NCI-H524 treated with DMSO at 0.1 percent for 48 hours (cell line): ENCODE measurements at regions not wholly inside any gene's neighbourhood (a gene's known extent, or its start where the extent isn't known, plus 50 kb on each side); places are given as distances from the start of the nearest gene placed in this dataset.

Experiments
- DNase-seq: peaks from one replicate; lab custom pipeline; 2025; lab: John Stamatoyannopoulos, UW

- no peak for DNase-seq
Observed at GRCh38 chr20:24796236-24796635, 152.8 kb upstream of the CST7 start.

GRCh38 chr20:24797113-24797512, 152.0 kb upstream of the CST7 start:
- no peak for DNase-seq

DNA sequence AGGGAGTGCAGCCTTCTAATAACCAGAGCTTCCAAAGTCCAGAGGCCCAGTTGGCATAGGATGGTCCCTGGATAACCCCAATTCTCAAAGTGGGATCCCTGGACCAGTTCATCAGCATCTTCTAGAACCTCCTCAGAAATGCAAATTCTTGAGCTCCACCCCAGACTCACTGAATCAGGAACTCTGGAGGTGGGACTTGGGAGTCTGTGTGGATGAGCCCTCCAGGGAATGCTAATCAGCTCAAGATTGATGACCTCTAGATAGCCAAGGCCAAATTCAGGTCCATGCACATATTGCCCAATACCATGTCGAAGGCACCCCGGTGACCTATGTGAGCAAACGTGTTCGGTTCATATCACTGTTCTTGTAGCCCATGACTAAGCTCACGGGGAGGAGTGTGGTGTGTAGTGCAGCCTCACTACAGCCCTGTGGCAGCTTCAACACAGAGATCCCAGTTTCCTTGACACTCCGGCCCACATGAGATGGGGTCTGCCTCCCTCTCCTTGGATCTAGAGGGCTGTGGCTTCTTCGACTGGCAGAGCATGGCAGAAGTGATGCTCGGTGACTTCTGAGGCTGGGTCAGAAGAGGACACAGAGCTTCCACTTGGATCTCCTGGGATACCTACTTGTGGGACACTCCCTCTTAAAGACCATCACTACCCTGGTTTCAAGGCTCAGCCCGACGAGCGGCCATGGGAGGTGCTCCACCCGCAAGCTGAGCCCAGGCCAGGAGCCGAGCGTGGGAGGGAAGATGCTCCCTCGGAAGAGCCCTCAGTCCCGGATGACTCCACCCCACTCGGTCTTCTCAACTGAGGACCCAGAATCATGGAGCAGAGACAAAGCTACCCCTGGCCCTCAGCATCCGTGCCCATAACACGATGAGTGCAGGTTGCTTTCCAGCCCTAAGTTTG, 151.1 kb upstream of the CST7 start:
- no peak for DNase-seq

DNA sequence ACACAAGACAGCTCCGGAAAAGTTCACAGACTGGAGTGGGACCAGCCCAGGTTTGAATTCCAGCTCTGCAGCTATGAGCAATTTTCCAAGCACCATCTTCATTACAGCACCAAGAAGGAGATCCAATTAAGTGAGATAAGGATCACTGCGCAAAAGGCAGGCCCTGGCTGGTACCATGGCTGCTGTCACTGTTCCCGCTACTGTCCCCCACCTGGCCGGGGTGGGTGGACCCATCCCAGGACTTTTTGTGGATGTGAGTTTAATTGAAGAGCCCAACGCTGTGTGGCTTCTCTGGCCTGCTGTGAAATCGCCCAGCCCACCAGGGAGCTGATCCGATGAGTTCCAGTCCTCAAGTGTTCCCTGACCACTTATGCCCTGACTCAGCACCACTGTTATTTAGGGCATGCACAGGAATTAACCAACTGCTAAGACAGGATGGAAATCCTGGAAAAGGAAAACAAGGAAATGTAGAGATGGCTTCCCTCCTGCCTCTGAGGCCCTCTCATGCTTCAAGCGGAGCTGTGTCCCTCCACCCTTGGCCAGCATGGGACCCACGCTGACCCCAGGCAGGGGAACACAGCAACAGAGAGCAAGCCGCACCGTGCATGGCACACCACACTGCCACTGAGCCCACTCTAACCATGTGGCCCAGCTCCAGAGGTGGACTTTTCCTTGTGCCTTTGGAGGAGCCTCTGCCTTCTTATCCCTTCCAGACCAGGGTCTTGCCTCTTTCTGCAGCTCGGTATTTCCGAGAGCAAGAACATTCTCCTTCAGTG, 150.0 kb upstream of the CST7 start:
- DNase-seq, result no peak

GRCh38 chr20:24799971-24800580, 149.0 kb upstream of the CST7 start:
- DNase-seq, result no peak

DNA sequence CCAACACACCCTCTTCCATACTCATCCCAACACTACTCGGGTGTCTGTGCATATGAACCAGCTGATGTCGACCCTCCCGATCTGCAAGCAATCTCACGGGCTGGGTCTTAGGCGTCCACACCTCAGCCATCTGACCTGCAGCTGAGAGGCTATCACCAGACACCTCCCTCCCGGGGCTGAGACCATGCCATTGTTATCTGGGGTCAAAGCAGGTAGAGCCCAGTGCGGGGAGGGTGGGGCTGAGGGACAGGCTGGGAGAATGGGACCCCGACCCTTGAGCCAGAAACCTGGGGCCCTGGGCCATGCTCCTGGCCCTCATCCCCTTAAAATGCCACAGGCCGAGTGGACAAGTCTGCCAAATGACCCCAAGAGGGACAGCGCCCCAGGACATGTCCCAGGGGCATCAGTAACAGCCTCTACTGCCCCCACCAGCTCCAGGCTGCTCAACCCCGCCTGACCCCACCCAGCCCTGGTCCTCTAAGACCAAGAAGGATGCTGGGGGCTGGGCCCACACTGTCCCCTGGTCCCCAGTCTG, 146.7 kb upstream of the CST7 start:
- DNase-seq, result no peak

DNA sequence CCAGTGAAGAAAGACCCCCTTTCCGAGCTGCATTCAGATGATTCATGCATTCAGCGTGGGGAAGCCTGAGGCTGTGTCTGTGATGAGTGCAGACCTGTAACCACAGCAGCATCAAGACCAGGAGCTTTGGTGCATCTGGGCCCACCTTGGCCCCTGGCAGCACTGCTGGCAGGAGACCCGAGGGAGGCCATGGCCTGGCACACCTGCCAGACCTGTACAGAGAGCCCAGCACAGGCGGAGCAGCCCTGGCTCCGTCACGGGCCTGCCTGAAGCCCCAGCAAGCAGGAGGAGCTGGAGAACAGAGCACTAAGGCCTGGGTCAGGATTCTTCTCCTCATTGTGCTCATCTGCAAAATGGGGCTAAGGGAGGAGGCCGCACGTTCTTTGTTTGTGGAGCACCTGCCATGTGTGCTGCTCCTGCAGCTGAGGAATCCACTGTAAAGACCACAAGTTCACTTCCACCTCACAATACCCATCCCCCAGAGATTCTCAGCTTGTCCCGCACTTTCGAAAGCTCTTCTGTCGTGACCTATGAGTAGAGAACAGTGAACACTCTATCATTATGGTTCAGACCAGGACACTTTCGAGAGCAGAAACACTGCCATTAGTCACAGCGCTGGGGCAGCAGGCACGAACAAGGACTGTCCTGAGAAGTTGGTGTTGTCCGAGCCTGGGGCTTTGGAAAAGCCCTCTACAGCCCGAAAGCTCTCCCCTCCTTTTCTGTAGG, 144.4 kb upstream of the CST7 start:
- no peak for DNase-seq

DNA sequence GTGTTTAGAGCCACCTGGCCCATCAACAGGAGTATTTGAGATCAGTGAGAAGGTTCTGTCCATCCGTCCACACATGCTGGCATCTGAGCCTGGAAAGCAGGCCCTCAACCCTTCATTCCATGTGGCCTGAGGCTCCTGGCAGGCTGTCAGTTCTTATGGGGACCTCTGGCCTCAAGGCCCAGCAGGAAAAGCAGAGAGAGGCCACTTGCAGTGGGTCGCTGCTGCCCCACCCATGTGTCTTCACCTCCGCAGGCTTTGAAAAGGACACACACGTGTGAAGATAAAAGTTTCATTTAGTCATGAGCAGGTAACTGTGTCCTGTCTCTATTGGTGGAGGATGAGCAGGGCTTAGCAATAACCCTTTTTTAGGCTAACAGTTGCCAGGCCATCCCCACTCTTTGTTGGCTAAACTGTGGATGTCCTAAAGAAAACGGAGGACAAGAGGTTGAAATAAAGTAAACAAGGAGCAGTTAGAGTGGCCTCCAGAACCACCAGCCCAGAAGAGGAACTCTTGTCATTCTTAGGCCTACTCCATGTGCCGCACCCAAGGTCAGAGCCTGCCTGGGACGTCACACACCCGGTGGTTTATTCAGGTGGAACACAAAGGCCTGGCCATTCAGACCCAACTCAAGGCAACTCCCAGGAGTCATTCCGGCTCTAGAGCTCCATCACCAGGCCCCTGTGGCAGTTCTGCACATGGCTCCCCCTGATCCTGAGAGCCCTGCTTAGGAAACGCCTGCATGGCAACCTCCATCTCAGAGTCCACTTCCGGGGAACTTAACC, 143.4 kb upstream of the CST7 start:
- DNase-seq, result no peak

GRCh38 chr20:24806705-24807676, 142.1 kb upstream of the CST7 start:
- no peak for DNase-seq

- DNase-seq, result no peak
Observed at GRCh38 chr20:24808616-24809015, 140.5 kb upstream of the CST7 start.

DNA sequence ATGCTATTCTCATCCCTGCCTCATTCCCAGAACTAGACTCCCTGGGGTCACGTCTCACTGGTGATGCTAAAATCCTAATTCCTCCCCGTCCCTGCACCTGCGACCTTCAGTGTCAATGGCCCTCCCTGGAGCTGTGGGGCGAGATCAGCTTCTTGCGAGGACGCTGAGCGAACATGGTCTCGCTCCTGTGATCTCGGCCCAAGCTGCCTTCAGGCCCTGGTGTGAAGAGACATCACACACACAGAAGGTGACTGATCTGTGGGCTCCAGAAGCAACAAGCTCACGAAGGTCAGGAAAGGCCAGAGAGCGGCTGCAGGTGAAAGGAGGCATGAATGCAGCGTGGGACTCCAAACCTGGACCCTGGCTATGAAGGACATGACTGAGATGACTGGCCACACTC, 139.5 kb upstream of the CST7 start:
- DNase-seq, result no peak

DNA sequence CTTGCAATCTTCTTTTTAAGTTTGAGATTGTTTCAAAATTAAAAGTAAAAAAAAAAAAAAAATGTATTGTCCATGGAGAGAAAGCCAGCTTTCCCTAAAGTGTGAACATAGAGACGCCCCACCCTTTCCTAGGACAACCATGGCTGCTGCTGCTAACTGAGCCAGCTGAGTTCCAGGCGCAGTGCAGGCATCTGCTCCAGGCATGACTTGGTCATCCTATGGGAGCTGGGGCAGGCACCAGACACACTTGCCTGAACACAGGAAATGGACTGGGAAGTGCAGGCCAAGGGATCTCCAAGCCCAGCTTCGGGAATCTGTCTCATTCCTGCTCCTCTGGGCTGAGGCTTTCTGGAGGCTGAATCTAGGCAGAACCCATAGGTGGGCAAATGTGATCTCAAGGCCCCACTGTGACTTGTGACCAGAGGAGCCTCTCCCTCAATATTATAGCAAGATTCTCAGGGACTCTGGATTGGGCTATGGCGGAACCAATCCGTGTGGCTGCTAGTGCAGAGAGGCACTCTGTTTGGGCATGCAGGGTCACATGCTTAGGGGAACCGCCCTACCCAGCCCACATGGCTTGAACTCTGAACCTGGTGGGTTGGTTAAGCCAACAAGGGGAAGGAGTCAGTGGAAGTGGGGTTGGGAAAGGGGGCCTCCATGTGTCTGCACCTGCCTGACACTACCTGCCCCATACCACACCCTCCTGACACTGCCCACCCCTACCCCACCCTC, 138.2 kb upstream of the CST7 start:
- DNase-seq, result no peak

GRCh38 chr20:24812373-24812772, 136.7 kb upstream of the CST7 start:
- DNase-seq, result no peak

DNA sequence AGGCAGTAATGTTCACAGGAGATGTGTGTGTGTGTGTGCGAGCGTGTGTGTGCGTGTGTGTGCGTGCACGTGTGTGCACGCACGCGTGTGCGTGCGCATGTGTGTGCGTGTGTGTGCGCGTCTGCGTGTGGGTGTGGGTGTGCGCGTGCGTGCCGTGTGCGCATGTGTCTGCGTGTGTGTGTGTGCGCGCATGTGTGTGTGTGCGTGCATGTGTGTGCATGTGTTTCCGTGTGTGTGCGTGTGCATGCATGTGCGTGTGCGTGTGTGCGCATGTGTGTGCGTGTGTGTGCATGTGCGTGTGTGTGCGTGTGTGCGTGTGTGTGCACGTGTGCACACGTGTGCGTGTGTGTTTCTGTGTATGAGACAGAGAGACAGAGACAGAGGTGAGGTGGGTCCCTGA, 136.0 kb upstream of the CST7 start:
- DNase-seq, result no peak

GRCh38 chr20:24813496-24813895, 135.6 kb upstream of the CST7 start:
- no peak for DNase-seq

DNA sequence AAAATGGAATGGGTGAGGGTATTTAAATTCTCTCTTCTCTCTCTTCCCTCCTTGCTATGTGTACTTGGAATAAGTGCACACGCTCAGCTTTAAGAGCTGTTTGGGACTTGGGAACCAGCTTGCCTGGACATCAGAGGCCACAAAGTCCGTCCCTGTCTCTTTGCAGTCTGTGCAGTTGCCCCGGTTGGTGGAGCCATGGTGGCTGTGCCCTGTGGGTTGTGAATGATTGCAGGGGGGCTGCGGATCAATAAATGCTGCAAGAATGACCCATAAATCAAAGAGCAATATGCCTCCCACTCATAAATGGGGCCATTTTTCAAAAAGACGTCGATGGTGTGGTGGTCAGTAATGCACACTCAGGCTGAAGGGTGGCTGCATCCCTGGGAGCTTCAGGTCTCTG, 135.1 kb upstream of the CST7 start:
- no peak for DNase-seq

DNA sequence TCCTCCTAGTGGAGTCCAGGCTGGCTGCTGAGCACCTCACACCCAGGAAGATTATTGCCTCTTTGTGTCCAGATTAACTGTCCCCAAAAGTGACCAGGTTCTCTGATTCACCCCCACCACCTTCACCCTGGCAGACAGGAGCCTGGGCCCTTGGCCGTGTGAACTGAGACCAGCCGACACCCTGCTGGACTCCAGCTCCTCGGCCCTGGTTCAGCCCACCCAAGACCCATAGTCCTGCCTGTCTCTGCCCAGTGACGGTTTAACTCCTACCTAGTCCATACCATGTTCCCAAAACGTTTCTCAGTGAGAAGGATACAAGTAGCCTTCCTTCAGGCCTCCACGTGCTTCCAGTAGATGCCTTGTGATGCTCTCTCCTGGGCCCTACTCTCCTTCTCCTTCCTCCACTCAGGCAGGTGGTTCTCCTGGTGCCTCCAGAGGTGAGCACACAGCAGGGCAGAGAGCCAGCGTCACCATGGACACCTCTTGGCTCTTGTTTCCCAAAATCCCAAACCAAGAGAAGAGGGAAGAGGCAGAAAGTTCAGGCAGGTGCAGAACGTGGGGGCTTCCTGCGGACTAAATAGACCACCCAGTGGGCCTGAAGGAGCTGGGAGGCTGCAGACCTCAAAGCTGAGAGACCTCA, 134.4 kb upstream of the CST7 start:
- DNase-seq, result no peak

- no peak for DNase-seq
Observed at GRCh38 chr20:24815196-24815815, 133.8 kb upstream of the CST7 start.
